ENCODE measurements at regions not wholly inside any gene's neighbourhood (a gene's known extent, or its start where the extent isn't known, plus 50 kb on each side); places are given as distances from the start of the nearest gene placed in this dataset.

DNA sequence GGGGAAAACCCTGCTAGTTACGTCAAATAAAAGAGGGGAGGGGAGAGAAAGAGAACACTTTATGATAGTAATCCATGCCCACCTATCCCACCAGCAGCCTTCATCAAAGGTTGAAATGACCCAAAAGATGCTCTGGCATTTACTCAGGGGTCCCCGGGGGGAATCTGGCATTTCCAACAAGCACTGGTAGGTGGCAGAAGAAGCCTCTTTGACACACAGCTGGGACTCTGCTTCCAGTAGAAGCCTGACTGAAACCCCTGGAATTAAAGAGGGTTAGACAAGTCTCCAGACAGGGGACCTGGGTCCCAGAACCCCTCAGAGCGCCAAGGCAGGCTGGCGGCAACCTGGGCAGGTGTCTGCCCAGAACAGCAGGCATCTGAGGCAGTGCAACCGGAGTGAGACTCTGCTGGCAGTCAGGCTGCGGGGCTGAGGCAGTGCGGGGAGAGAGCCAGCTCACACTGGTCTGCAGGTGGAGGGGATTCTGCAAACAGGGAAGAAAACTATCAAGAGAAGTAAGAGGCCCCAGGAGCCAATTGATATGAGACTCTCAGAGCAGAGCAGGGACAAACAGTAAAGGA is 85.0 kb upstream of the CAPRIN2 start:
- DNase-seq = no peak
- no peak for TF ChIP-seq EZH2 (IDR thresholded peaks at IDR 0.05; ENCODE audit: low read depth)
- TF ChIP-seq, protein P1, sequence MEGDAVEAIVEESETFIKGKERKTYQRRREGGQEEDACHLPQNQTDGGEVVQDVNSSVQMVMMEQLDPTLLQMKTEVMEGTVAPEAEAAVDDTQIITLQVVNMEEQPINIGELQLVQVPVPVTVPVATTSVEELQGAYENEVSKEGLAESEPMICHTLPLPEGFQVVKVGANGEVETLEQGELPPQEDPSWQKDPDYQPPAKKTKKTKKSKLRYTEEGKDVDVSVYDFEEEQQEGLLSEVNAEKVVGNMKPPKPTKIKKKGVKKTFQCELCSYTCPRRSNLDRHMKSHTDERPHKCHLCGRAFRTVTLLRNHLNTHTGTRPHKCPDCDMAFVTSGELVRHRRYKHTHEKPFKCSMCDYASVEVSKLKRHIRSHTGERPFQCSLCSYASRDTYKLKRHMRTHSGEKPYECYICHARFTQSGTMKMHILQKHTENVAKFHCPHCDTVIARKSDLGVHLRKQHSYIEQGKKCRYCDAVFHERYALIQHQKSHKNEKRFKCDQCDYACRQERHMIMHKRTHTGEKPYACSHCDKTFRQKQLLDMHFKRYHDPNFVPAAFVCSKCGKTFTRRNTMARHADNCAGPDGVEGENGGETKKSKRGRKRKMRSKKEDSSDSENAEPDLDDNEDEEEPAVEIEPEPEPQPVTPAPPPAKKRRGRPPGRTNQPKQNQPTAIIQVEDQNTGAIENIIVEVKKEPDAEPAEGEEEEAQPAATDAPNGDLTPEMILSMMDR (conservative IDR thresholded peaks at IDR 0.05) = no peak
- no peaks in the 10 kb centered on the region for H3K4me1 ChIP-seq (replicated peaks; ENCODE audit: insufficient read depth)
- no peaks in the 10 kb centered on the region for H3F3A ChIP-seq (ENCODE audit: insufficient read depth, low read depth)
- H3K9me2 ChIP-seq (ENCODE audit: insufficient read depth) = no peaks in the 10 kb centered on the region
- no peak overlapping the region for H3K4me2 ChIP-seq
- ChIA-PET POLR2A (ENCODE audit: unreplicated experiment) (no interaction called here), CTCF (no interaction called here)
- intact Hi-C loops (cut with micrococcal nuclease; ENCODE audit: unreplicated experiment) = no loop called here
- H3K27ac ChIP-seq = no peak overlapping the region
- H3K36me3 ChIP-seq (ENCODE audit: low read depth) = no peaks in the 10 kb centered on the region
- BruUV-seq (replicated peaks) = no TSS peak
- peaks cover 7% of the 10 kb centered on the region; the same call in 1 of the 2 replicates for H3K9me3 ChIP-seq (ENCODE audit: insufficient read depth, low read depth)
- H4K20me1 ChIP-seq (ENCODE audit: insufficient read depth) = no peaks in the 10 kb centered on the region
- no peaks in the 10 kb centered on the region for H3K27me3 ChIP-seq (ENCODE audit: insufficient read depth, low read depth)
- no peak overlapping the region for H2AFZ ChIP-seq
- H3K79me2 ChIP-seq (ENCODE audit: low read depth) = no peaks in the 10 kb centered on the region
- H3K4me3 ChIP-seq = no peak overlapping the region

DNA sequence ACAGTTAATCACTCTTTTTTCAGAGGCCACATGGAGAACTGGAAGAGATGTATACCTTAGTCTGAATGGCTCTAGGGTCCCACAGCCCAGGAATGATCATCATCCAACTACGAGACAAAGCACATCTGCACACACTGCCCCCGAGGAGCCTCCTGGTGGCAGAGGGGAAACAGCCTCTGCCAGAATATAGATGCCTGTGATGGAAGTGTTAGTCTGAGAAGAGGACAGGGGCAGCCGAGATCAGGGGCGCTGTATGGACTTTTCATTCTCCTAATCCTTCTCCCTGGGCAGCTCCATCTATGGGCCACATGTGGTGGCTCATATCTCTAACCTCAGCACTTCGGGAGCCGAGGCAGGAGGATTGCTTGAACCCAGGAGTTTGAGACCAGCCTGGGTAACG is 82.8 kb upstream of the CAPRIN2 start:
- ChIA-PET CTCF (no interaction called here), POLR2A (ENCODE audit: unreplicated experiment) (no interaction called here)
- H4K20me1 ChIP-seq (ENCODE audit: insufficient read depth) = no peaks in the 10 kb centered on the region
- H3K36me3 ChIP-seq (ENCODE audit: low read depth) = no peaks in the 10 kb centered on the region
- H3K4me1 ChIP-seq (replicated peaks; ENCODE audit: insufficient read depth) = no peaks in the 10 kb centered on the region
- no peak overlapping the region for H3K27ac ChIP-seq
- H3K4me3 ChIP-seq = no peak overlapping the region
- H3K27me3 ChIP-seq (ENCODE audit: insufficient read depth, low read depth) = peaks cover 5% of the 10 kb centered on the region; the same call in 1 of the 2 replicates
- H3K9me3 ChIP-seq (ENCODE audit: insufficient read depth, low read depth) = peaks cover 7% of the 10 kb centered on the region; the same call in 1 of the 2 replicates
- H3K79me2 ChIP-seq (ENCODE audit: low read depth) = no peaks in the 10 kb centered on the region
- H2AFZ ChIP-seq = no peak overlapping the region
- no TSS peak for BruUV-seq (replicated peaks)
- H3F3A ChIP-seq (ENCODE audit: insufficient read depth, low read depth) = no peaks in the 10 kb centered on the region
- H3K9me2 ChIP-seq (ENCODE audit: insufficient read depth) = no peaks in the 10 kb centered on the region
- DNase-seq = no peak
- no peak overlapping the region for H3K4me2 ChIP-seq
- TF ChIP-seq EZH2 (IDR thresholded peaks at IDR 0.05; ENCODE audit: low read depth) = no peak
- TF ChIP-seq, protein P1 (conservative IDR thresholded peaks at IDR 0.05) = no peak
- intact Hi-C loops (cut with micrococcal nuclease; ENCODE audit: unreplicated experiment) = no loop called here

DNA sequence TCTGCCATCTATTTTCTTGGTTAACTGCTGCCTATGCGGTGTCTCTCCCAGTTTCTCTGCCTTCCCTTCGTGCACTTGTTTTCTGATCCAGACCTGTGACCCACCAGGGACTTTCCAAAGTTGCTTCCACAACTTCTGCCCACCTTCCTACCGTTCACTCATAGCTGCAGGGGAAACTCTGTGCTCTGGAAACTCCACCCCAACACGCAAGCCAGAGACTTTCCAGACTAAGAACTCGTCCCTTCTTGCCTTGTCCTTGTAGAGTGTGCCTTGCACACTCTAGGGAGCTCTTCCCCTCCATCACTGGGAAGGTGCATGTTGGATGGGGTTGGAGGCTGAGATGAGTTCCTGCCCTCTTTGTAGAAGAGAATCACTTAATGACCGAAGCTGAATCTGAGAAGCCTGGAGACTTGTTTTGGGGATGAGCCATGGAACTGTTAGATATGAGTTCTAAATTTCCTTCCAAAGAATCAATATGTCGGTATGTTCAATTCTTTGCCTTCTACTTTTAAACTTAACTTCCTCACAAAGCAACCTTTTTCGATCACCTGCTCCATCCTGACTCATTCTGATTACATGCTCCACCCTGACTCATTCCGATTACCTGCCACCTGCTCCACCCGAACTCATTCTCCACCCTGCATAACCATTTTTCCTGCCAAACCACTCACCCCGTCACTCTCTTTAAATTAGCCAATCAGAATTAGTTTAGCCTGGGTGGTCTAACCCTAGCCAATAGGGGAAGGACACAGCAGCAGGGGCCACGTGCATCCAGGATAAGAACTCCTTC is 82.1 kb upstream of the CAPRIN2 start:
- Histone ChIP-seq H3K9me2 (ENCODE audit: insufficient read depth) (no peaks in the 10 kb centered on the region), H3K27me3 (ENCODE audit: insufficient read depth, low read depth) (peaks cover 5% of the 10 kb centered on the region; the same call in 1 of the 2 replicates), H3K4me3 (no peak overlapping the region), H3K79me2 (ENCODE audit: low read depth) (no peaks in the 10 kb centered on the region), H4K20me1 (ENCODE audit: insufficient read depth) (no peaks in the 10 kb centered on the region), H2AFZ (no peak overlapping the region), H3K4me2 (no peak overlapping the region), H3K27ac (no peak overlapping the region), H3K4me1 (replicated peaks; ENCODE audit: insufficient read depth) (no peaks in the 10 kb centered on the region), H3K9me3 (ENCODE audit: insufficient read depth, low read depth) (peaks cover 7% of the 10 kb centered on the region; the same call in 1 of the 2 replicates), H3K36me3 (ENCODE audit: low read depth) (no peaks in the 10 kb centered on the region), H3F3A (ENCODE audit: insufficient read depth, low read depth) (no peaks in the 10 kb centered on the region)
- no peak for DNase-seq
- TF ChIP-seq, protein P1 (conservative IDR thresholded peaks at IDR 0.05) = no peak
- TF ChIP-seq EZH2 (IDR thresholded peaks at IDR 0.05; ENCODE audit: low read depth) = no peak
- intact Hi-C loops (cut with micrococcal nuclease; ENCODE audit: unreplicated experiment) = no loop called here
- CTCF ChIA-PET = interaction anchor here (0.6 kb wide), 1 partner anchor 28 kb away, joined by 3 read pairs; no protein-coding TSS in a partner anchor
- POLR2A ChIA-PET (ENCODE audit: unreplicated experiment) = no interaction called here
- no TSS peak for BruUV-seq (replicated peaks)

Data from PC-9 (cell line).